ENCODE measurements at regions not wholly inside any gene's neighbourhood (a gene's known extent, or its start where the extent isn't known, plus 50 kb on each side); places are given as distances from the start of the nearest gene placed in this dataset.
"Not testable (repeated sequence)": the region's sequence is repeated elsewhere in the genome, so short reads cannot be mapped to it uniquely, and the experiment has no call there.

DNA sequence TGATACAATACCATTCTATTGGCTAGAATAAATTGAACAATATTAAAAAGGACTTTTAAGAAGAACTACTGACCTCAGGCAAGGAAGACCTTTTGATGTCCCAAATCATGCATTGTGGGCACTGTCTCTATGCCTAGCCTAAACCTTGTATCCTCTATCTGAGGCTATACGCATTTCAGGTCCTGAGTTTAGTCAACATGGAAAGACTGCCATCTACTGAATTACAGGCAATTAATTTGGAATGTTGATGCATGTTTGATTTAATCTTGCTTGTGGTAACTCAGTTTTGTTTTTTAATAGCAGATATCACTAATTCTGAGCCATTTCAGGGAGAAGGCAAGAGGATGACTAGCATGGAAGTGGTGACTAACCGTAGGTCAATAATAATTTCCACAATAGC is 585.3 kb upstream of the CCNG1 start:
- no peak for ATAC-seq
- no peak for DNase-seq (ENCODE audit: low spot score)
- intact Hi-C loops (cut with DNase I) = no loop called here

DNA sequence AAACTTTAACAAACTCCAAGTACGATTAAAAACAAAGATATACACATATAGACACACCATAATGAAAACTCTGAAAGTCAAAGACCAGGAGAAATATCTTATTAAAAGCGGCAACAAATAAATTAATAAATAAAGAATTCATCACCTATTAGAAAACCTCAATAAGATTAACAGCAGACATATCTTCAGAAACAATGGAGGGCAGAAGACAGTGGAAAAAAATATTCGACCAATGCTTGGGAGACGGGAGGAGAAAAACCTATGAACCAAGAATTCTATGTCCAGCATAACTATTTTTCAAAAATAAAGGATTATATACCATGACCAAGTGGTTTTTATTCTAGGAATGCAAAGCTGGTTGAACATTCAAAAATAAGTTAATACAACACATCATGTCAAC is 578.6 kb upstream of the CCNG1 start:
- no peak for DNase-seq (ENCODE audit: low spot score)
- no peak for ATAC-seq
- intact Hi-C loops (cut with DNase I) = no loop called here

DNA sequence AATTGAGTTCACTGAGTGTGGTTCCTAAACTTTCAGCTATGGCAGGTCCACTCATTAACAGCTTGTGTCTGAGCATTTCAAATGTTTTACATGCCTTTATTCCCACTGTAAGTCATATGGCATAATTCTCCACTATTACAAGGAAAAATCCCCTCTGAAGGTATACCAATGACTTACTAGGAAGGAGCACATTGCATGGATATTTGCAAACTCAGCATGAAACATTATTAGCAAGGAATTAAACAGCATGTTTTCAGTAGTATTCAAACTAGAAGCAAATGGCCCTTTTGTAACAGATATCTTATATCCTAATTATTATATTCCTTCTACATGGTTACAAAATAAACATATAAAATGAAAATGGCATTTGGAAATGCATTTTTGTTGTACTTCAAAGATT is 566.4 kb upstream of the CCNG1 start:
- DNase-seq (ENCODE audit: low spot score) (no peak), ATAC-seq (no peak)
- intact Hi-C loops (cut with DNase I) = no loop called here

DNA sequence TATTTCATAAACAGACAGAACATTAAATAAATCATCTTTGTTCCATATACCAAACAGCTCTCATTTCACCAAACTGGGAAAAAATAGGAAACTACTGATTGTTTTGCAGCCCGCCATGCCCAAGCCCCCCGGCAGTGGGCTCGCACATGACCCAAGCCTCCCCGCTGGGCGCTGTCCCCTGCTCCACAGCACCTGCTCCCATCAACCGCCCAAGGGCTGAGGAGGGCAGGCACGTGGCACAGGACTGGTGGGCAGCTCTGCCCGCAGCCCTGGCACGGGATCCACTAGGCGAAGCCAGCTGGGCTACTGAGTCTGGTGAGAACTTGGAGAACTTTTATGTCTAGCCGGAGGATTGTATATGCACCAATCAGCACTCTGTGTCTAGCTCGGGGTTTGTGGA is 554.8 kb upstream of the CCNG1 start:
- intact Hi-C loops (cut with DNase I) = no loop called here
- ATAC-seq (no peak), DNase-seq (ENCODE audit: low spot score) (no peak)

DNA sequence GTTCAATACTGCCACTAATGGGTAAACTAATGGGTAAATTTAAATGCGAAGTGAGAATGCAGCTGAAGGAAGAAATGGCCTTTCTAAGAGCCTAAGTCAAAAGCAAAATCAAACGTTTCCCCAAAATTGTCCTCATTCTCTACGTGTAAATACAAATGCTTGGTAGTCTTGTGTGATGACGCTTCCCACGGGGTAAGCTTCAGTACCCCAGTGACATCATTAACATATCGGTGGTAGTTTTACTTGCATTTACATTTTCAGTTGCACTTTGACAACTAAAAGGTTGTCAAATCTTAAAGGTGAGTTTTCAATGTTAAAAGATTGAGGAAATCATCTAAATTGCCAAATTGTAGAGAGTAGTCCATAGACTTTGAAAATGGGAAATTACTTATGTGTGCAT is 550.7 kb upstream of the CCNG1 start:
- ATAC-seq (no peak), DNase-seq (ENCODE audit: low spot score) (no peak)
- intact Hi-C loops (cut with DNase I) = no loop called here

DNA sequence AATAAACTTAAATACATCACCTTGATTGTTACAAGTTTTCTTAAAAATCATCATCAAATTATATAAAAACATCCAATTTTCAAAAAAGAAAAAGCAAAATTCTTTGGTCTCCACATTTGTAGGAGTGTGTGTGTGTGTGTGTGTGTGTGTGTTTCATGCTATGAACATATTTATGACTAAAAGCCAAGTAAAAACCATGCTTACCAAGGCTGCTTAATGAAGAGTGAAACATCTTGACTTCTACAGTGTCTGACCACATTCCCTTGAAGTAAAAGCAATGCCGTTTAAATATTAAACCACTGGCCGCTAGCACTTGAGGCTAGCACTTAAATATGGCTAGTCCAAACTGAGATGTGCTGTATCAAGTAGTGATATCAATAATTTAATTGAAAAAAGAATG is 549.1 kb upstream of the CCNG1 start:
- ATAC-seq (no peak), DNase-seq (ENCODE audit: low spot score) (no peak)
- intact Hi-C loops (cut with DNase I) = no loop called here

DNA sequence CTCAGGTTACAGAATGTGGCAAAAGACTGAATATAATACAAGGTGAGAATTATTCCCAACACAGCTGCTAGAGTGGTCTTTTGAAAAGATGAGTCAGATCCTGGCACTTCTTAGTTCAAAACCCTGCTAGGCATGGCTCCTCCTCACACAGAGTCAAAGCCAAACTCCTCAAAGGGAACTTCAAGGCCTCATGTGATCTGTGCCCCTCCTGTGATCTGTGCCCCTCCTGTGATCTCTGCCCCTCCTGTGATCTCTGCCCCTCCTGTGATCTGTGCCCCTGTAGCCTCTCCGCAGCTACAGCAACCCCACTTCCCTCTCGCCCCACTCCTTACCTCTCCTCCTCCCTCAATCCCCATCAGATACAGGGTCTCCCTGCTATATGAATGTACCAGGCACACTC is 525.5 kb upstream of the CCNG1 start:
- DNase-seq (ENCODE audit: low spot score) = no peak
- no peak for ATAC-seq
- intact Hi-C loops (cut with DNase I) = no loop called here

DNA sequence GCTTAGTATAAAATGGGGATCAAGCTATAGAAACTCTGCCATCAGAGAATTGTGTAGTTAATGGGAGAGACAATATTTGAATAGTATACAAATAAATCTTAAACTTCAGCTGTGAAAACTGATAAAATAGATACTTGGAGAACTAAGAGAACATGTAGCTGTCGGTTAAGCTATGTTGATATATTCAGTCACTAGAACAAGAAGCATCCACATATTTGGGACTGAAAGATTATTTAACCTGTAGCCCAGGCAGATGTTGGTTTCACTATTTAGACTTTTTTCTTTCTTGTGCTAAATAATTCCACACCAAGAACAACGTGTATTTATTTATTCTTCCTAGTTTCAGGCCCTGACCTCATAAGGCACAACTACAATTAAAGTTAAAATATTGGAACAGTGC is 521.0 kb upstream of the CCNG1 start:
- intact Hi-C loops (cut with DNase I) = no loop called here
- ATAC-seq (no peak), DNase-seq (ENCODE audit: low spot score) (no peak)

DNA sequence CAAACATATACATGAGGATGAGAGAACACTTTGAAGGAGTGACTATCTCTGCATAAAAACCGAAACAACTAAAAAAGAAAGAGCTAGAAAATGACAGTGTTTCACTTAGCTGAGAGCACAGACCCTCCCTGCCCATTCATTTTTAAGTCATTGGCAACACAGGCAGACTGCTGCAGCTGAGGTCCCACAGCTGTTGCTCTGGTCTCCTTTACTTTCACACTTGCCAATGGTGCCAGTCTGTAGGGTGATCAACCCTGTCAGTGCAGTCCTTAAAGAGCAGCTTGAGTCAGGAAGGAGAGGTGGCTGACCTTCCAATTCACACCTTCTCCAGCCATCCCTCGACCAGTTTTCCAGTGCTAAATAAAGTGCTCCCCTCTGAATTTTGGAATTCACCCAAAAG is 508.3 kb upstream of the CCNG1 start:
- DNase-seq (ENCODE audit: low spot score) (no peak), ATAC-seq (no peak)

DNA sequence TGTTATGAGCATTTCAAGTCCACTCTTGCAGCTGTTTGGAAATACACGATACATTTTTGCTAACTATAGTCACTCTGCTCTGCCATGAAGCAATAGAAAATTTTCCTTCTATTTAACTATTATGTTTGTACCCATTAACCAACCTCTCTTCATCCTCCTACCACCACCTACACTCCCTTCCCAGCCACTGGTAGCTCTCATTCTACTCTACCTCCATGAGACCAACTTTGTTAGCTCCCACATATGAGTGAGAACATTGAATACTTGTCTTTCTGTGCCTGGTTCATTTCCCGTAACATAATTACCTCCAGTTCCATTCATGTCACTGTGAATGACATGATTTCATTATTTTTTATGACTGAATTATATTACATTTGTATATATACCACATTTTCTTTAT is 505.9 kb upstream of the CCNG1 start:
- intact Hi-C loops (cut with DNase I) = no loop called here
- DNase-seq (ENCODE audit: low spot score) = no peak
- ATAC-seq = no peak

More for the DNA sequence above, 508.3 kb upstream of the CCNG1 start:
- intact Hi-C loops (cut with DNase I) = no loop called here

DNA sequence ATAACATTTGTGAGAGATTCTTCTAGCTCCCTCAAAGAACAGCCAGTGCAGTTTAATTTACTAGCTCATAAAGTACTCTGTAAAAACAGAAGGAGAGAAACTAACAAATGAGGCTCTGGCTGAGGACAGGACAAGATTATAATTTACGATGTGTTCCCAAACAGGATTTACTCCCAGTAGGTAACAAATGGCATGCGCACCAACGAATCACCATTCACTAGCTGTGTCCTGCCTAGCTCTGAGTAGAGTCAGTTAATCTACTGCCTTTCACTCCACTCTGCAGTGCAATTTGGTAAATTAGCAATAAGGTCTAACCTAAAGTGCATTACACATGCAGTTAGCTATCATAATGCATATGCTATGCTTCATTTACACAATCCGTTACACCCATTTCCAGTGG is 497.4 kb upstream of the CCNG1 start:
- intact Hi-C loops (cut with DNase I) = no loop called here
- ATAC-seq = no peak
- DNase-seq (ENCODE audit: low spot score) = no peak

DNA sequence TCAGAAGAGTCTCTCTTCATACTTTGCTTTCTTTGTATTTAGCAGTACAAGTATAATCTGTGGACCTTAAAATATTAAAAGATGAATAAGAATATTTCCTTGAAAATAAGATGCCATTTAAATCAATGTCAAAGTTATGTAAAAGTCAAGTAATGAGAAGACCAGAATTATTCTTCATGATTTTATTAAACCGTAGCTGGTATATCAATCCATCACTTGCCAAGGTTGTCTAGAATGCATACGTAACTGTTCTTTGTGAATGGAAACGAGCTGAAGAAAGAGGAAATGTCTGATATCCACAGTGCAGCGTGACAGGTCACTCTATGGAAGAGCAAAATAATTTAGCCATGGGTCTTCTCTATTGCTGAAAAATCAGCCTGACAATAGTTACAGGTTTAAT is 488.7 kb upstream of the CCNG1 start:
- ATAC-seq (no peak), DNase-seq (ENCODE audit: low spot score) (no peak)
- intact Hi-C loops (cut with DNase I) = no loop called here

DNA sequence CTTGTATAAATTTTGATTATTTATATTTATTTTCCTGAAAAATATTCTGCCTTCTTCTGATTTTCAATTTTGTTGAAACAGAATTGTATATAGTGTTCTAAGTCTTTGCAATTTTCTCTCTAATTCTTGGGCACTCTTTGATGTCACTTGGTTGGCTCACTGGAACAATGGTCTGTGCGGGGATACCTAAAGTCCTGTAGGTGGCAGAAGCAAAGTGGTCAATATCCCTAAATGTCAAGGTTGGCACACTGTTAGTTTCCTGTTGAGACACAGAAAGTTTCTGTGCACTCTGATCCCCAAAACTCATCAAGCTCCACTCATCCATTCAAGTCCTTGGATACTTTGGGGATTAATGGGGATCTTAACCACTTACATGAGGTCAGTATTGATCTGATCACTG is 480.8 kb upstream of the CCNG1 start:
- intact Hi-C loops (cut with DNase I) = no loop called here
- no peak for ATAC-seq
- DNase-seq (ENCODE audit: low spot score) = no peak

DNA sequence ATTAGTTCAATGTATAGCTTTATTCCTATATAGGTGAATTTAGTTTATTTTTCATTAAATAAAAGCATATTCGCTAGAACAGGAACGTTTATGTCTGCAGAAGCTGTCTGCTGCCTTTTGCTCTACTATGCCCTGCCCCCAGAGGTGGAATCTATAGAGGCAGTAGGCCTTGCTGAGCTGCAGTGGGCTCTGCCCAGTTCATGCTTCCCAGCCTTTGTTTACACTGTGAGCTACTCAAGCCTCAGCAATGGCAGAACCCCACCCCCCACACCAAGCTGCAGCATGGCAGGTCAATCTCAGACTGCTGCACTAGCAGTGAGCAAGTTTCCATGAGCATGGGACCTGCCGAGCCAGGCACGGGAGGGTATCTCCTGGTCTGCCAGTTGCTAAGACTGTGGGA is 473.3 kb upstream of the CCNG1 start:
- intact Hi-C loops (cut with DNase I); DNase-seq (ENCODE audit: low spot score); ATAC-seq: not testable (repeated sequence)

DNA sequence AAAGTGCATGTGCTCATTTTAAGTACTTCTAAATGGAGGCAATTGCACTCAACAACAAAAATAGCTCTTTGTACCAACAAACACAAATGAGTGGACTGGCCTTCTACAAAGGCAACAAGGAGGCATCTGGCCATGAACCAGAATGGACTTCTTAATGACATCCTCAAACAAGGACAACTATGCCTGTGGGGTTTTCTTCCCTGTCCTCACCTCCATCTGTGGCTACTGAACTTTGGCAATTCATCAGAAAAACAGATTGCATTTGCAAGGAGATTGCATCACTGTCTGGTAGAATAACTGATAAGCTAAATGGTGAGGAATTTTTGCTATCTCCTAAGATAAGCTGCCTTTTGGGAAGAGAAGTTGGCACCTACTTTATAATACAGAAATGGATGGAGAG is 447.3 kb upstream of the CCNG1 start:
- intact Hi-C loops (cut with DNase I) = no loop called here
- no peak for ATAC-seq
- DNase-seq (ENCODE audit: low spot score) = no peak

DNA sequence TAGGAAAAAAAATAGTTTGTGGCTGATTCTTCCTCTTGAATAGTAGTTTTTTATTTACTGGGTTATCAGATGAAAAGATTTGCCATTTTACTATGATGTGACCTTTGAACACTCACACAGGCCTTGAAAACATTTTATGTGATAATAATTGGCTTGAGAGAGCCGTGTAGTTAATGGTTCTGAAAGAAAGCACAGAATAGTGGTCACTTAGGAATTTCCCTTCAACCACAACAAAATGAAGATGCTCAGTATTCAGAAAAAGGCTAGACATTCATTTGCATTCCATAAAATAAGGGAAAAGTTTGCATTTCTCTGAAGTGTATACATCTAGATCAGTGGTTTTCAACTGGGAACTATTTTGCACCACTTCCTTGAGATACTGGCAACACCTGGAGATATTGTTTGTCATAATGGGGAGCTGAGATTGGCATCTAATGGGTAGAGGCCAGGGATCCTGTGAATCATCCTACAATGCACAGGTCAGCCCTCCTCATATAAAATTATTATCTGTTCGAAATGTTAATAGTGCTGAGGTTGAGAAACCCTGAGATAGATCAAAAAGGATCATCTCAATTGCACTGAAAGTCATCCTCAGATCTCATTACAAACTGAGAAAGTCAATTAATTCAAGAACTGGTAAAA is 446.4 kb upstream of the CCNG1 start:
- ATAC-seq = no peak
- intact Hi-C loops (cut with DNase I) = no loop called here
- DNase-seq (ENCODE audit: low spot score) = no peak

DNA sequence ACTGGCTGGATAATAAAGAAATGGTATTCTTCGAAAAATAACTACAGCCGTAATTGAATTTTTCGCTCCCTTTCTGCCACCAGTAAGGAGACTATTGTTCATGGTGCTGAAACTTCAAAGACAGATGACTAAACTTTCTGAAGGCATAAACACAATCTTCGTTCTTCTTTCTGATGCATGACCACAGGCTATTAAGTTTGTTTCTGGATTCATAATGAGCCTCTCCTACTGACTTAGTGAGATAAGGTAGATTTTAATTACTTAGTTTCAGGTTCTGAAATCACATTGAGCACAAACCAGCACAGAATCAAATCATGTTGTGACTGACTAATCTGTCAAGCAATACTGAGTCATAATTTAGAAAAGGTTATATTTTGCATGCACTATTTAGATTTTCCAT is 441.8 kb upstream of the CCNG1 start:
- ATAC-seq (no peak), DNase-seq (ENCODE audit: low spot score) (no peak)
- intact Hi-C loops (cut with DNase I) = no loop called here

DNA sequence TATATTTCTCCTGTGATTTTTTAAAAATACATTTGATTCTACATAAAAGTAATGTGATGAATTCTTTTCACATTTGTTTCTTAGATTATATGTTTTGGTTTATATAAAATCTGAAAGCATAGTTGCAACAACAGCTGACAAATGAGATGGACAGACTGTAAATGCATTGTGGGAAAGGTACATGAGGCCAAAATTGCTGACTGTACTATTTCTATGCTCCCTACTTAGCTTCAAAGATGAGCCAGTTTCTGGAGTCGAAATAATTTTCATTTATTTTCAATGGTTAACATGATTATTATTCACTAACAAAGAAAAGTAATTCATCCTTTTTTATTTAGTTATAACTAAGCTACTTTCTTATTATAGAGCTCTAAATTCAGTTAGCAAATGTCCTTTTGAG is 441.3 kb upstream of the CCNG1 start:
- no peak for ATAC-seq
- no peak for DNase-seq (ENCODE audit: low spot score)
- intact Hi-C loops (cut with DNase I) = no loop called here

DNA sequence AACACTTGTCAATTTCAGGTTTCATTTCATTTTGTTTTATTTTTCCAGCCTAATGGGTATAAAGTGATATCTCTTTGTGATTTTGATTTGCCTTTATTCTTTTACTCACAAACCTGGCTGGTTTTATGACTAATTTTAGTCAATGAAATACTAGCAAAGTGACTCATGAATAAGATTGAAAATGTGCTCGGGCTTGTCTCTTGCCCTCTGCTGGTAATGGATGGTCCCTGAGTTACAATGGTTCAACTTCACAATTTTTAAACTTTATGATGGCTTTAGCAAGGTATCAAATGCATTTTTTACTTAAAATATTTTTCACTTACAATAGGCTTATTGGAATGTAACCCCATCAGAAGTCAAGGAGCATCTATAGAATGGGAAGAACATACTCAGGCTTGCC is 431.4 kb upstream of the CCNG1 start:
- ATAC-seq (no peak), DNase-seq (ENCODE audit: low spot score) (no peak)
- intact Hi-C loops (cut with DNase I) = no loop called here

DNA sequence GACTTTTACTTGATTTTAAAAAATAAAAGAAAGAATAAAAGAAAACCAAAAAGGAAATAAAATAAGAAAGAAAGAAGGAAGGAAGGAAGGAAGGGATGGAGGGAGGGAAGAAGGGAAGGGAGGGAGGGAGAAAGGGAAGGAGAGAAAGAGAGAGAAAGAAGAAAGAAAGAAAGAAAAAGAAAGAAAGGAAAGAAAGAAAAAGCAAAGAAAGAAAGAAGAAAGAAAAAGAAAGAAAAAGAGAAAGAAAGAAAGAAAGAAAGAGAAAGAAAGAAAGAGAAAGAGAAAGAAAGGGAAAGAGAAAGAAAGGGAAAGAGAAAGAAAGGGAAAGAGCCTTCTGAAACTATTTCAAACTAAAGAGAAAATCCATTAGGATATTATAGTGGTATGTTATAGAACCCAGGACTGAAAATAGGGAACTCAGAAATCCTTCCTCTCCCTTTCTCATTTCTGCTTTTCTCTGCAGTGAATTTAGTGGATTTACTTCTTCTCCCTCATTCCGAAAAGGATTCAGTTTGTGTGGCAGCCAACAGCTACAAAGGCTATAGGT is 414.7 kb upstream of the CCNG1 start:
- no peak for ATAC-seq
- intact Hi-C loops (cut with DNase I) = no loop called here
- no peak for DNase-seq (ENCODE audit: low spot score)

DNA sequence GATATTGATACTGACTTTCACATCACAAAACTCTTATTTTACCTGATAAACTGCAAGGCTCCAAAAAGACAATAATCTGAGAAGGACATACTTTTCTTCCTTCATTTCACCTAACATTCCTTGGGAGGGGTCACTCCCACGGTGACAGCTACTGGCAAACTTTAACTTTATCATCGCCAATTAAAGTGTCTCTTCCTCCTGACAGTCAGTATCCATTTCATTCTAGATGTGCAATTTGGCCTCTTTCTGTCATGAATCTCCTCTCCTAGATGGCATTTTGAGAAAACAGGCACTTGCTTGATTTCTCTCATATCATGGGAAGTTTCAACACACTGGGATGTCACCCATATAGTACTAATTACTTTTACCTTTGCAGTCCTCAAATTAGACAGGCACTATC is 413.5 kb upstream of the CCNG1 start:
- intact Hi-C loops (cut with DNase I) = no loop called here
- ATAC-seq (no peak), DNase-seq (ENCODE audit: low spot score) (no peak)

DNA sequence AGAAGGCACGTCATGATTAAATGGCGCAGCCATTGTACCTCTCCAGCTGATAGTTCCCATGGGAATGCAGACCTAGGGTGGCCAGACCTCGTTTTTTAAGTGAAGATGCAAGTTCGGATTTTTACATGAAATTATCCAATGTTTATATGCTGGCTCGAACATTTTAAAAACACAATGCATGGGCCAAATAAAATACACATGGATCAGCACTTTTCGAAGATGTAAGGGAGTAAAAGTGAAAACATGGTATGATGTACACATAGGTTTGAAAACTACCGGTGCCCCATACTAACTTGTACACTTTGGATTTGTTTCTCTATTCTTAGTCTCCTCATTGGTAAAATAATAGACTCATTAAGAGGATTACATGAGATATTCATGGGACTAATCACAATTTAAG is 412.5 kb upstream of the CCNG1 start:
- intact Hi-C loops (cut with DNase I) = no loop called here
- no peak for DNase-seq (ENCODE audit: low spot score)

More for the DNA sequence above, 412.5 kb upstream of the CCNG1 start:
- no peak for ATAC-seq
